SK-N-MC (cell line): ENCODE measurements at regions not wholly inside any gene's neighbourhood (a gene's known extent, or its start where the extent isn't known, plus 50 kb on each side); places are given as distances from the start of the nearest gene placed in this dataset.

Experiments
- EZH2 ChIP-seq: fragments of 200-600 bp; sonication (generic); IDR thresholded peaks from one replicate; pipeline ENCODE4 v1.6.1; 2017; ENCODE audit warnings: antibody characterized with exemption
- FOXP2 ChIP-seq: optimal IDR thresholded peaks from 2 replicates; pipeline ENCODE3; 2011; ENCODE audit warnings: mild to moderate bottlenecking, moderate library complexity; ENCODE audit not compliant: insufficient read depth; ENCODE audit errors: extremely low read length, control extremely low read depth
- POLR2AphosphoS5 ChIP-seq: IDR thresholded peaks from 2 replicates; pipeline ENCODE4 v1.6.1; 2012; ENCODE audit warnings: mild to moderate bottlenecking, low read depth, low read length, borderline replicate concordance

DNA sequence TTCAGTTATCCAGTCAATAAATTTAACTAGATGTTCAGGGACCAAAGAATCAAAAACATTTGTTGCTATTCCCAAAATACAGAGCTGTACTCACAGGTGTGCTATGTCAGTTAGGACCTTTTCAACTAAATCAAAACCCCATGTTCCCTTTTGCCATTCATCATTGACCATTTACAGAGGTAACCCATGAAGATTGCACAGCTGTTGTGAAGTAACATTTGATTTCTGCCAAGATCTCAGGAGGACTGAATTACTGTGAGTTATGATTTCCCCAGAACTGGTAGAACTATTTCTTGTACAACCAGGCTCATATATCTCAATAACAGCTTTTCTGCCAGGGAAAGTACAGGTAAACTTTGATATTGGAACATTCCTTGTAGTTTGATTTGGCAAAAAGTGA is 131.1 kb upstream of the FIBIN start:
- TF ChIP-seq EZH2, result no peak
- TF ChIP-seq POLR2AphosphoS5, result no peak
- no peak for TF ChIP-seq FOXP2
